Erythroblast (primary cell): ENCODE measurements at regions not wholly inside any gene's neighbourhood (a gene's known extent, or its start where the extent isn't known, plus 50 kb on each side); places are given as distances from the start of the nearest gene placed in this dataset.

Experiments used
- GATA1 ChIP-seq: IDR thresholded peaks from 2 replicates; pipeline ENCODE4 v1.6.1; 2011; ENCODE audit warnings: low read depth, mild to moderate bottlenecking, control low read depth, low read length, moderate library complexity
- POLR2A ChIP-seq: IDR thresholded peaks from 2 replicates; pipeline ENCODE4 v1.6.1; 2011; ENCODE audit warnings: mild to moderate bottlenecking, low read length

DNA sequence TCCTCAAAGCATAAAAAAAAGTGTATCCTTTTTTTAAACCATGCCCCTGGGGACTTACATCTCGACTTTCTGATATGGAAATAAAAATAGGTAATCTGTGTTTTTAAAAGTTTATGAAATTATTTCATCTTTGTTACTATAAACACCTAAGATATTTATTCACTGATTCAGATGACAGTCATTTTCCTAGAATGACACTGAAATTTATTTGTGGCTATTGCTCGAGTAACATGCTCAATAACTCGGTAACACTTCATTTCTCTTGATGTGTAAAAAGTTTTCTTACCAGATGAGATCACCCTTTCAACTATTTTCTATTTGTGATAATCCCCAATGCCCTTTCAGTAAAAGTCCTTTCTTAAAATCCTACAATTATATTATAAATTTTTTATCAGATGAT lies 495.8 kb downstream of the TTLL7 start:
- TF ChIP-seq POLR2A (no peak), GATA1 (no peak)
